OCI-LY3 (cell line): ENCODE measurements at regions not wholly inside any gene's neighbourhood (a gene's known extent, or its start where the extent isn't known, plus 50 kb on each side); places are given as distances from the start of the nearest gene placed in this dataset.

Experiments used
- H2AFZ ChIP-seq: fragments of 200-600, 300-600 bp; shearing (Covaris generic); 2 replicates; pipeline ENCODE4 v1.6.0; 2014; ENCODE audit warnings: antibody characterized with exemption, low read depth, low read length
- H3K27ac ChIP-seq: fragments of 200-600, 300-600 bp; sonication (generic); 2 replicates; pipeline ENCODE4 v1.5.1; 2014; ENCODE audit warnings: mild to moderate bottlenecking, low read length, moderate library complexity, mixed read lengths
- H3K27me3 ChIP-seq: fragments of 200-600, 300-600 bp; sonication (generic); 2 replicates; pipeline ENCODE4 v1.6.1; 2014; ENCODE audit warnings: low read depth, low read length, mixed read lengths
- H3K36me3 ChIP-seq: fragments of 200-600, 300-600 bp; sonication (generic); replicated peaks from 2 replicates; pipeline ENCODE3; 2014; ENCODE audit warnings: low read depth, low read length, mixed read lengths
- H3K4me1 ChIP-seq: fragments of 300-600, 200-600 bp; sonication (generic); 2 replicates; pipeline ENCODE4 v1.6.1; 2014; ENCODE audit warnings: low read length, mixed read lengths
- H3K4me2 ChIP-seq: fragments of 200-600, 300-600 bp; sonication (generic); 2 replicates; pipeline ENCODE4 v1.6.1; 2014; ENCODE audit warnings: low read length, mixed read lengths
- H3K4me3 ChIP-seq: fragments of 300-600, 200-600 bp; sonication (generic); 2 replicates; pipeline ENCODE4 v1.5.1; 2014; ENCODE audit warnings: antibody characterized with exemption, mild to moderate bottlenecking, low read length, moderate library complexity
- H3K79me2 ChIP-seq: fragments of 300-600, 200-600 bp; shearing (Covaris generic); 2 replicates; pipeline ENCODE4 v1.6.1; 2014; ENCODE audit warnings: mild to moderate bottlenecking, low read length, mixed read lengths
- H3K9ac ChIP-seq: fragments of 300-600, 200-600 bp; shearing (Covaris generic); 2 replicates; pipeline ENCODE4 v1.6.0; 2014; ENCODE audit warnings: mild to moderate bottlenecking, low read length, moderate library complexity
- H3K9me3 ChIP-seq: fragments of 200-600, 300-600 bp; shearing (Covaris generic); 2 replicates; pipeline ENCODE4 v1.6.1; 2014; ENCODE audit warnings: low read length, mixed read lengths; ENCODE audit not compliant: insufficient read depth
- H4K20me1 ChIP-seq: fragments of 200-600, 300-600 bp; sonication (generic); 2 replicates; pipeline ENCODE4 v1.6.1; 2016; ENCODE audit warnings: low read length, mixed read lengths; ENCODE audit not compliant: insufficient read depth
- CTCF ChIP-seq: fragments of 200-600, 300-600 bp; sonication (generic); IDR thresholded peaks from 2 replicates; pipeline ENCODE4 v1.5.1; 2014; ENCODE audit warnings: antibody characterized with exemption, low read length, low read depth
- EZH2phosphoT487 ChIP-seq: fragments of 200-600 bp; shearing (Covaris generic); IDR thresholded peaks from 2 replicates; pipeline ENCODE4 v1.6.1; 2018; ENCODE audit warnings: antibody characterized with exemption, mixed run types, low read depth

DNA sequence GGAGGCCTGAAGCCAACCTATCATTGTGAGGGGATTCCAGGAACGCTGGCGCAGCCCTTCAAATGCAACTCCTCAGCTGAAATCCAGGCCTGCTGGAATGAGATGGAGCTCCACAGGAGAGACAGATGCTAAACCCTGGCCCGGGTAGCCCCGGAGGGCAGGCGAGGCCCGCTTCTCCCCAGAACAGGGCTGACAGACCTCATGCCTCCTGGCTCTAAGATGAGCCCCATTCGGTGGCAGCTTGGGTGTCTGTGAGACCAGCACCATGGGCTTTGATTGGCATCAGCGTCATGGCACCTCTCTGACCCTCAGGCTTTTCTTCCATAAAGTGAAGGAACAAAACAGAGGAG is 382.2 kb downstream of the BCL11B start:
- Histone ChIP-seq H3K4me2 (no peak overlapping the region), H2AFZ (no peak overlapping the region), H3K4me1 (no peaks in the 10 kb centered on the region), H3K36me3 (no peaks in the 10 kb centered on the region), H4K20me1 (no peaks in the 10 kb centered on the region), H3K79me2 (no peaks in the 10 kb centered on the region), H3K27me3 (no peaks in the 10 kb centered on the region), H3K27ac (no peak overlapping the region), H3K9me3 (no peaks in the 10 kb centered on the region), H3K4me3 (no peak overlapping the region), H3K9ac (no peak overlapping the region)
- TF ChIP-seq CTCF (no peak), EZH2phosphoT487 (no peak)

DNA sequence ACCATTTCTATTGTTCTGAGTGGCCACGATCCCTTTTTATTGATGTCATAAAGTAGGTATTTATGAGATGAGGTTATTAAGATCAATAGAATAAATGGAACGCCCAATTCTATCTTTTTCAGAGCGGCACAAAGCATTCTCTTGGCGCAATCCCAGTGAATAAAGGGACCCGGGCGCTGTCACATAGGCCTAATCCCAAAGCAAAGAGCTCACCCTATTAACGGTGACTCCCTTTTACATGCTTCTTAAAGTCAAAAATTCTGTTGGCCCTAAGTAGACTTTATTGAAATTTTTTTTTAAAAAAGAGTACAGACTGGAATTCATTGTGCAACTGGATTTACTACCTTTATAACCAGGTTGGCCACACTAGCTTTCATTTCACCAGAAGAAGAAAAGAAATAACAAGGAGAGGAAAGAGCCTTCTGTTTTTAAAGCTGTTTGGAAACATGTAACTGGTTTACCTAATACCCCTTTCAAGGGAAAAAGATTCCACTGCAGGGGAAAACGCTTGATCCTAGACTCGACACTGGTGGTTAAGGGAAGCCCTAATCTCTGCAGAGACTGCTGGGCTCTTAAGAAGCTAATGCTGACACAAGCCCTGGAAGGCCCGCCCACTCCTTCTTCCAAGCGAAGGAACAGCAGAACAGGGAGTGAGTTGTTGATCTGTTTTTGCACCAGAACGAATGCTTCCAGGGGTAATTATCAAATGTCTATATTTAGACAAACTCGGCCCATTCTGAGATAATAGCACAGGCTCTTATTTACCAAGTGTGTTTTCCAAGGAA is 381.2 kb downstream of the BCL11B start:
- Histone ChIP-seq H3K9ac (no peak overlapping the region), H3K4me2 (no peak overlapping the region), H3K9me3 (no peaks in the 10 kb centered on the region), H3K79me2 (no peaks in the 10 kb centered on the region), H3K4me3 (no peak overlapping the region), H3K4me1 (no peaks in the 10 kb centered on the region), H3K27ac (no peak overlapping the region), H2AFZ (no peak overlapping the region), H3K27me3 (no peaks in the 10 kb centered on the region), H3K36me3 (no peaks in the 10 kb centered on the region), H4K20me1 (no peaks in the 10 kb centered on the region)
- TF ChIP-seq EZH2phosphoT487 = no peak
- TF ChIP-seq CTCF = no peak

DNA sequence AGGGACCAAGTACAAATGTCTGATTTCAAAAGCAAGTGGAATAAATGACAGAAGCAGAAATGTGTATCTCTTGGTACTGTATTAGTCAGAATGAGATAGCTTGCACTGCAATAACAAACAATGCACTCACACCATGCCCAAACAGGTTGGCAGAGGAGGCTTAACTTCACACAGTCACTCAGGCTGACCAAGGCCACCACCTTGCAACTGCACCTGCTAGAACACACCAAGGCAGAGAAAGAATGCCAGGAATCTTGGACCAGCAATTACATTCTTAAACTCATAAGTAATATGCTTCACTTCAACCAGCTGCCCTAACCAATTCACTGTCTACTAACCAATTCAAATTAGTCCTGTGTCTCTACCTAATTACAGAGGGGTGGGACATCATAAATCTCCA is 378.3 kb downstream of the BCL11B start:
- Histone ChIP-seq H3K9ac (no peak overlapping the region), H3K4me1 (no peaks in the 10 kb centered on the region), H4K20me1 (no peaks in the 10 kb centered on the region), H3K36me3 (no peaks in the 10 kb centered on the region), H3K4me2 (no peak overlapping the region), H3K4me3 (no peak overlapping the region), H3K79me2 (no peaks in the 10 kb centered on the region), H2AFZ (no peak overlapping the region), H3K27ac (no peak overlapping the region), H3K27me3 (no peaks in the 10 kb centered on the region), H3K9me3 (no peaks in the 10 kb centered on the region)
- no peak for TF ChIP-seq EZH2phosphoT487
- no peak for TF ChIP-seq CTCF

GRCh38 chr14:98894600-98894999 is 377.4 kb downstream of the BCL11B start:
- no peak for TF ChIP-seq CTCF
- TF ChIP-seq EZH2phosphoT487 = no peak
- Histone ChIP-seq H3K4me1 (no peaks in the 10 kb centered on the region), H3K9me3 (no peaks in the 10 kb centered on the region), H3K9ac (no peak overlapping the region), H3K27ac (no peak overlapping the region), H2AFZ (no peak overlapping the region), H3K79me2 (no peaks in the 10 kb centered on the region), H3K4me3 (no peak overlapping the region), H3K27me3 (no peaks in the 10 kb centered on the region), H4K20me1 (no peaks in the 10 kb centered on the region), H3K4me2 (no peak overlapping the region), H3K36me3 (no peaks in the 10 kb centered on the region)
